Astrocyte (in vitro differentiated cells and primary cell): ENCODE measurements at regions not wholly inside any gene's neighbourhood (a gene's known extent, or its start where the extent isn't known, plus 50 kb on each side); places are given as distances from the start of the nearest gene placed in this dataset.

Experiments
- DNase-seq: peaks from one replicate; pipeline ENCODE4 v3.0.0-alpha.2; 2010; ENCODE audit warnings: low read depth
- FAIRE-seq: peaks from 2 replicates; lab custom pipeline; 2011; peaks lifted over from hg19 to GRCh38; lab: Jason Lieb, UNC
- H2AFZ ChIP-seq: 2 replicates; pipeline ENCODE4 v1.6.0; 2012; ENCODE audit warnings: low read depth, low read length, inconsistent platforms
- H3K27ac ChIP-seq: 2 replicates; pipeline ENCODE4 v1.5.1; 2011; ENCODE audit warnings: low read depth, low read length, inconsistent platforms
- H3K27me3 ChIP-seq: 2 replicates; pipeline ENCODE4 v1.6.0; 2011; ENCODE audit warnings: low read length, inconsistent platforms; ENCODE audit not compliant: insufficient read depth
- H3K36me3 ChIP-seq: 2 replicates; pipeline ENCODE4 v1.5.1; 2011; ENCODE audit warnings: low read length, inconsistent platforms; ENCODE audit not compliant: insufficient read depth
- H3K4me1 ChIP-seq: 2 replicates; pipeline ENCODE4 v1.5.1; 2011; ENCODE audit warnings: low read length, inconsistent platforms; ENCODE audit not compliant: insufficient read depth
- H3K4me2 ChIP-seq: 2 replicates; pipeline ENCODE4 v1.6.0; 2012; ENCODE audit warnings: low read length, inconsistent platforms
- H3K4me3 ChIP-seq: 2 replicates; pipeline ENCODE4 v1.5.1; 2011; ENCODE audit warnings: low read depth, mild to moderate bottlenecking, low read length, inconsistent platforms; ENCODE audit not compliant: insufficient read depth
- H3K79me2 ChIP-seq: 2 replicates; pipeline ENCODE4 v1.6.0; 2012; ENCODE audit warnings: mild to moderate bottlenecking, low read length, inconsistent platforms; ENCODE audit not compliant: insufficient read depth
- H3K9ac ChIP-seq: 2 replicates; pipeline ENCODE4 v1.6.0; 2012; ENCODE audit warnings: mild to moderate bottlenecking, low read length, inconsistent platforms
- H3K9me3 ChIP-seq: 2 replicates; pipeline ENCODE4 v1.5.1; 2012; ENCODE audit warnings: low read depth, mild to moderate bottlenecking, low read length, inconsistent platforms; ENCODE audit not compliant: insufficient read depth
- H4K20me1 ChIP-seq: 2 replicates; pipeline ENCODE4 v1.6.0; 2012; ENCODE audit warnings: low read length, inconsistent platforms; ENCODE audit not compliant: insufficient read depth
- H3K27ac Mint-ChIP-seq: one replicate; pipeline ENCODE4 v1.8.0; 2021; ENCODE audit warnings: mild to moderate bottlenecking, mixed read lengths; ENCODE audit not compliant: unreplicated experiment
- H3K27me3 Mint-ChIP-seq: one replicate; pipeline ENCODE4 v1.8.0; 2021; ENCODE audit warnings: low read depth, mixed read lengths; ENCODE audit not compliant: unreplicated experiment
- H3K36me3 Mint-ChIP-seq: one replicate; pipeline ENCODE4 v1.8.0; 2021; ENCODE audit warnings: low read depth, mixed read lengths; ENCODE audit not compliant: unreplicated experiment
- H3K4me1 Mint-ChIP-seq: one replicate; pipeline ENCODE4 v1.8.0; 2021; ENCODE audit warnings: low read depth, mixed read lengths; ENCODE audit not compliant: unreplicated experiment
- H3K4me3 Mint-ChIP-seq: one replicate; pipeline ENCODE4 v1.8.0; 2021; ENCODE audit warnings: mild to moderate bottlenecking, moderate library complexity, mixed read lengths; ENCODE audit not compliant: unreplicated experiment
- H3K9me3 Mint-ChIP-seq: one replicate; pipeline ENCODE4 v1.8.0; 2021; ENCODE audit warnings: mild to moderate bottlenecking, mixed read lengths; ENCODE audit not compliant: unreplicated experiment
- EZH2 ChIP-seq: IDR thresholded peaks from 2 replicates; pipeline ENCODE4 v1.6.1; 2012; ENCODE audit warnings: mild to moderate bottlenecking, low read length, inconsistent platforms; ENCODE audit not compliant: insufficient read depth
- TF ChIP-seq, protein P1 (sequence below): IDR thresholded peaks from 2 replicates; pipeline ENCODE4 v1.5.1; 2011; ENCODE audit warnings: low read depth, mild to moderate bottlenecking, inconsistent platforms, low read length, moderate library complexity; ENCODE audit not compliant: insufficient read depth

DNA sequence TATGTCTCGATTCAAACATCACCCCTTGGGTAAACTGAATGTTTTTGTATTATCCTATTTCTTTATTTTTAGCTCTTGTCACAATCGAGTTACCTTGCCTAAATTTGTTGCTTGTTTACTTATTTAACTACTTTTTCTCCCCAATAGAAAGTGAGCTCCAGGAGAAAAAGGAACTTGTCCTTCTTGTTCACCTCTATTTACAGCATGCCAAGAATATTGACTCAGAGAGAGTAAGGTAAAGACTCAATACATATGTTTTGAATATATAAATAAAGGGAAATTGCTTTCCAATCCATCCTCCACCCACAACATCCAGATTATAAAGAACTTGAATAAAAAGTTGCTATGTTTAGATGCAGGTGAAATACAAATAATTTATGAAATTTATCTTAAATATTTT is 107.3 kb upstream of the PDC start:
- no peak for DNase-seq
- no peaks in the 10 kb centered on the region for H3K36me3 Mint-ChIP-seq
- no peak overlapping the region for H2AFZ ChIP-seq
- no peaks in the 10 kb centered on the region for H4K20me1 ChIP-seq
- no peaks in the 10 kb centered on the region for H3K27me3 Mint-ChIP-seq
- no peaks in the 10 kb centered on the region for H3K36me3 ChIP-seq
- no peaks in the 10 kb centered on the region for H3K9me3 Mint-ChIP-seq
- no peak overlapping the region for H3K4me2 ChIP-seq
- no peak overlapping the region for H3K27ac Mint-ChIP-seq
- H3K79me2 ChIP-seq: no peaks in the 10 kb centered on the region
- H3K27ac ChIP-seq: no peak overlapping the region
- no peak overlapping the region for H3K4me3 Mint-ChIP-seq
- H3K9ac ChIP-seq: no peak overlapping the region
- H3K4me1 Mint-ChIP-seq: peaks cover 2% of the 10 kb centered on the region
- no peak for FAIRE-seq
- TF ChIP-seq, protein P1, sequence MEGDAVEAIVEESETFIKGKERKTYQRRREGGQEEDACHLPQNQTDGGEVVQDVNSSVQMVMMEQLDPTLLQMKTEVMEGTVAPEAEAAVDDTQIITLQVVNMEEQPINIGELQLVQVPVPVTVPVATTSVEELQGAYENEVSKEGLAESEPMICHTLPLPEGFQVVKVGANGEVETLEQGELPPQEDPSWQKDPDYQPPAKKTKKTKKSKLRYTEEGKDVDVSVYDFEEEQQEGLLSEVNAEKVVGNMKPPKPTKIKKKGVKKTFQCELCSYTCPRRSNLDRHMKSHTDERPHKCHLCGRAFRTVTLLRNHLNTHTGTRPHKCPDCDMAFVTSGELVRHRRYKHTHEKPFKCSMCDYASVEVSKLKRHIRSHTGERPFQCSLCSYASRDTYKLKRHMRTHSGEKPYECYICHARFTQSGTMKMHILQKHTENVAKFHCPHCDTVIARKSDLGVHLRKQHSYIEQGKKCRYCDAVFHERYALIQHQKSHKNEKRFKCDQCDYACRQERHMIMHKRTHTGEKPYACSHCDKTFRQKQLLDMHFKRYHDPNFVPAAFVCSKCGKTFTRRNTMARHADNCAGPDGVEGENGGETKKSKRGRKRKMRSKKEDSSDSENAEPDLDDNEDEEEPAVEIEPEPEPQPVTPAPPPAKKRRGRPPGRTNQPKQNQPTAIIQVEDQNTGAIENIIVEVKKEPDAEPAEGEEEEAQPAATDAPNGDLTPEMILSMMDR: no peak
- no peaks in the 10 kb centered on the region for H3K9me3 ChIP-seq
- H3K4me3 ChIP-seq: no peak overlapping the region
- H3K27me3 ChIP-seq: no peaks in the 10 kb centered on the region
- no peaks in the 10 kb centered on the region for H3K4me1 ChIP-seq

DNA sequence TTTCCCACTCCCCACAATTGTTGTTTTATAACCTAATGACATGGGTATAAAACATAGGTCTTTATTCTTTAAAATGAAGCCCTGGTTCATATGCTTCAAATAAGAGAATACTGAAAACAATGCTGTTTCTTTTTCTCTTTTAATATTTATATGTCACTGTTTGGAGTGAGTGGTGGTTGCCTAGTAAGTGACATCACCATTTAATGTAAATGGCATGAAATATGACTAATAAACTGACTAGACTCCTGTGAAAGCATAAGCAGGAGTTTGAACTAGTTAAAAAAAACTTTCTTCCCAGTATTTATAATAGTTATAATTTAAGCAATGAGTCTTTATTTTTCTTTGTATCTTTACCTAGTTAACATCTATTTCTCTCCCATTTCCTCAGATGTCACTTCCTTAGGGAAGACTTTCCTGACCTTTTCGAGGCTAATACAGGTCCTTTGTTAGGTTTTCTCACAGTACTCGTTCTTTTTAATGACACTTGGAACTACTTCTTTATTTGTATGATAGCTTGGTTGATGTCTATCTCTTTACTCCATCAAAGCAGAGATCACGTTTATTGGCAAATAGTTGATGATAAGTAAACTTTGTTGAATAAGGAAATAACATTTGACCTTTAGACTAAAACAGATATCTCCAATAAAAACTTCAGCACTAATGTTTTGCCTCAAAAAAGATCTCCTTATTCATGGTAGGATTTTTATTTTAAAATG is 105.4 kb upstream of the PDC start:
- H2AFZ ChIP-seq: no peak overlapping the region
- Mint-ChIP-seq H3K4me1 (peaks cover 2% of the 10 kb centered on the region), H3K27me3 (no peaks in the 10 kb centered on the region), H3K36me3 (no peaks in the 10 kb centered on the region), H3K4me3 (no peak overlapping the region), H3K27ac (peak overlapping the region; percentile 35), H3K9me3 (no peaks in the 10 kb centered on the region)
- H3K27me3 ChIP-seq: no peaks in the 10 kb centered on the region
- H3K36me3 ChIP-seq: no peaks in the 10 kb centered on the region
- no peaks in the 10 kb centered on the region for H4K20me1 ChIP-seq
- H3K9me3 ChIP-seq: no peaks in the 10 kb centered on the region
- H3K9ac ChIP-seq: peak overlapping the region; percentile 44
- H3K4me1 ChIP-seq: no peaks in the 10 kb centered on the region
- no peak overlapping the region for H3K4me3 ChIP-seq
- no peak for FAIRE-seq
- TF ChIP-seq, protein P1: no peak
- no peak for TF ChIP-seq EZH2
- H3K4me2 ChIP-seq: peak overlapping the region; percentile 18
- H3K79me2 ChIP-seq: no peaks in the 10 kb centered on the region
- H3K27ac ChIP-seq: peak overlapping the region; percentile 61
- peak; percentile 23 for DNase-seq

DNA sequence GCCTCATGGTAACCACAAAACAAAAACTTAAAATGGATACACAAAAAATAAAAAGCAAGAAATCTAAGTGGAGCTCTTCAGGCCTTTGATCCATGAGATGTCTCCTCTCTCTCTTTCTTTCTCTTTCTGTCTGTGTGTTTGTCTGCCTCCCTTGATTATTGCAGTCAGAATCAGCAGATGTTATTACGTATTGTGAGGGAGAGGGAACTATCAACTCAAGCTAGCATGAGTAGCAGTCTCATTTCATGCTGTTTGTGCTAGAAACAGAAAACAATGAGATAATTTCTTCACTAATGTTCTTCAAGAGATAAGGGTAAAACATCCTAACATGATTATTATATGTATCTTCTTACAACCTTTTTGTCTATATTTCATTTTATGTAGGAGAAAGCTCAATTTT is 103.7 kb upstream of the PDC start:
- Histone ChIP-seq H2AFZ (no peak overlapping the region), H3K79me2 (no peaks in the 10 kb centered on the region), H3K4me2 (no peak overlapping the region), H4K20me1 (no peaks in the 10 kb centered on the region), H3K27ac (no peak overlapping the region), H3K4me1 (no peaks in the 10 kb centered on the region), H3K36me3 (no peaks in the 10 kb centered on the region), H3K9me3 (no peaks in the 10 kb centered on the region), H3K27me3 (no peaks in the 10 kb centered on the region), H3K4me3 (no peak overlapping the region), H3K9ac (no peak overlapping the region)
- Mint-ChIP-seq H3K27ac (no peak overlapping the region), H3K9me3 (no peaks in the 10 kb centered on the region), H3K4me1 (peaks cover 2% of the 10 kb centered on the region), H3K27me3 (no peaks in the 10 kb centered on the region), H3K4me3 (no peak overlapping the region), H3K36me3 (no peaks in the 10 kb centered on the region)
- no peak for DNase-seq
- no peak for FAIRE-seq
- TF ChIP-seq, protein P1: no peak
- TF ChIP-seq EZH2: no peak
